HL-60 (cell line): ENCODE measurements at regions not wholly inside any gene's neighbourhood (a gene's known extent, or its start where the extent isn't known, plus 50 kb on each side); places are given as distances from the start of the nearest gene placed in this dataset.

Source experiments
- CTCF ChIP-seq: IDR thresholded peaks from one replicate; pipeline ENCODE4 v1.5.1; 2011; ENCODE audit warnings: low read length, control low read depth, inconsistent platforms; ENCODE audit not compliant: insufficient read depth
- POLR2AphosphoS5 ChIP-seq: IDR thresholded peaks from 2 replicates; pipeline ENCODE4 v1.6.1; 2012; ENCODE audit warnings: low read depth

- TF ChIP-seq CTCF (no peak), POLR2AphosphoS5 (no peak)
Observed at GRCh38 chr1:118397496-118397859, 212.4 kb upstream of the SPAG17 start.
